Gastrocnemius medialis (tissue), 4 donors: ENCODE measurements at regions not wholly inside any gene's neighbourhood (a gene's known extent, or its start where the extent isn't known, plus 50 kb on each side); places are given as distances from the start of the nearest gene placed in this dataset.

Source experiments
- CTCF ChIP-seq, 5 experiments: fragments of 450-650 bp in 3 of 5; fragments of 200-600 bp in 2 of 5; sonication (generic) in 2 of 5; IDR thresholded peaks in 4 of 5; conservative IDR thresholded peaks in 1 of 5; 1 replicate in 4 of 5; 2 replicates in 1 of 5; pipeline ENCODE4 v1.5.1; 2016 to 2019; ENCODE audit warnings: antibody characterized with exemption in 5 of 5, mild to moderate bottlenecking in 3 of 5, moderate library complexity in 3 of 5
- POLR2A ChIP-seq, 2 donors: fragments of 450-650 bp; IDR thresholded peaks; one replicate each; pipeline ENCODE4 v1.6.1; 2017; ENCODE audit warnings: antibody characterized with exemption in 2 of 2, mild to moderate bottlenecking in 2 of 2, moderate library complexity in 2 of 2

GRCh38 chr4:123530357-123530756 is 133.8 kb downstream of the SPRY1 start:
- TF ChIP-seq CTCF (IDR thresholded peaks at IDR 0.05 in 4 of 5, conservative IDR thresholded peaks at IDR 0.05 in 1 of 5) (no peak), POLR2A (IDR thresholded peaks at IDR 0.05) (no peak)
